ENCODE measurements at regions not wholly inside any gene's neighbourhood (a gene's known extent, or its start where the extent isn't known, plus 50 kb on each side); places are given as distances from the start of the nearest gene placed in this dataset.

DNA sequence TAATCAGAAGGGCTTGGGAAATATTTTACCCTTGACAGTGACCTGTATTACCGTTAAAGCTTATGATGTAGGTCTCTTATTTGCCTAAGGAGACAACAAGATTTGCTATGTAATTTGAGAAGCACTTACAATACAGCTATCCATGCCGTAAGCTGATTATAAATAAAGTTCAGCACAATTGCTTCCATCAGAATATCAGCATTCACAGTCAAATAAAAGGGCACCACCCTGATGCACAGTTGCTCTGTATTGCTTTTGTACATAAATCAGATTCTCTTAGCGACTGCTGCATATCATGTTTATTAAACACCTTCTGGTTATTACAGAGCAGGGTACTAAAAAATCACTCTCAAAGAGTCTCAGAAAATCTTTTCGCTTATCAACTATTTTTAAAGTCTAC, 67.3 kb upstream of the VRK1 start:
- Histone ChIP-seq H4K8ac (ENCODE audit: extremely low read depth, insufficient read depth, low read length) (no peak overlapping the region), H3K9me3 (ENCODE audit: insufficient read depth in 2 of 2, low read depth in 1 of 2, low read length in 1 of 2) (no peaks in the 10 kb centered on the region), H4K5ac (ENCODE audit: insufficient read length, low read depth, low read length) (no peak overlapping the region), H3K23me2 (ENCODE audit: low read depth, low read length) (no peaks in the 10 kb centered on the region), H3K4me2 (ENCODE audit: insufficient read depth in 1 of 2, low read depth in 2 of 2, low read length in 2 of 2) (no peak overlapping the region), H2AFZ (ENCODE audit: low read length) (no peak overlapping the region), H3K4me3 (ENCODE audit: extremely low read depth in 1 of 4, insufficient read depth in 2 of 4, low read depth in 3 of 4, low read length in 4 of 4) (no peak overlapping the region), H3K79me2 (ENCODE audit: control insufficient read depth in 1 of 2, insufficient read depth in 2 of 2, low read length in 2 of 2) (no peaks in the 10 kb centered on the region), H2BK15ac (ENCODE audit: low read length) (no peak overlapping the region), H3K4me1 (replicated peaks in 1 of 4; ENCODE audit: control insufficient read depth in 3 of 4, insufficient read depth in 4 of 4, low read length in 3 of 4) (no peaks in the 10 kb centered on the region), H3K14ac (ENCODE audit: insufficient read length) (no peak overlapping the region), H4K91ac (replicated peaks; ENCODE audit: insufficient read length, low read length) (no peak overlapping the region), H3K79me1 (ENCODE audit: low read depth, low read length) (no peaks in the 10 kb centered on the region), H2BK120ac (replicated peaks; ENCODE audit: low read depth, low read length) (no peak overlapping the region), H2BK20ac (ENCODE audit: low read length) (no peak overlapping the region), H3K56ac (replicated peaks; ENCODE audit: insufficient read length, low read depth, low read length) (no peak overlapping the region), H3K27ac (ENCODE audit: low read depth, low read length) (no peak overlapping the region), H3K9ac (replicated peaks in 1 of 4; ENCODE audit: extremely low read depth in 1 of 4, low read depth in 3 of 4, low read length in 3 of 4) (no peak overlapping the region), H3K4ac (replicated peaks; ENCODE audit: insufficient read length, low read depth, low read length) (no peak overlapping the region), H3K36me3 (ENCODE audit: control insufficient read depth in 2 of 4, insufficient read depth in 4 of 4, low read length in 3 of 4) (no peaks in the 10 kb centered on the region), H3K27me3 (replicated peaks in 1 of 4; ENCODE audit: control insufficient read depth in 3 of 4, extremely low read depth in 1 of 4, insufficient read depth in 3 of 4, low read length in 3 of 4) (no peaks in the 10 kb centered on the region; a peak in 1 of 7 replicates), H2AK5ac (ENCODE audit: low read depth, low read length) (no peak overlapping the region), H3K18ac (ENCODE audit: extremely low read depth, low read length) (no peak overlapping the region), H2BK12ac (ENCODE audit: low read depth, low read length) (no peak overlapping the region), H2BK5ac (ENCODE audit: low read depth, low read length) (no peak overlapping the region), H3K23ac (ENCODE audit: insufficient read length) (no peak overlapping the region), H4K20me1 (replicated peaks in 1 of 2; ENCODE audit: control insufficient read depth in 1 of 2, insufficient read depth in 2 of 2, low read length in 2 of 2) (no peaks in the 10 kb centered on the region)
- FAIRE-seq, result no peak
- 90% methylated on average over 4 of the region's 4 CpGs; no CpG with 5 or more reads in 1 of the 2 experiments for WGBS, 2 experiments (ENCODE audit: extremely low coverage in 1 of 2, insufficient coverage in 1 of 2, insufficient read length in 1 of 2, insufficient replicate concordance in 2 of 2, low coverage in 1 of 2, low lambda C conversion rate in 2 of 2, missing lambda C conversion rate in 1 of 2)
- CTCF ChIA-PET (ENCODE audit: partially characterized antibody), result interaction anchor here (0.9 to 2.8 kb wide), 3 partner anchors 10 to 146 kb away, joined by 3 to 9 read pairs (median 5); no protein-coding TSS in a partner anchor
- TF ChIP-seq RXRA (IDR thresholded peaks at IDR 0.05; ENCODE audit: insufficient read depth, low read depth, low read length), result no peak
- DNase-seq (ENCODE audit: low read depth in 1 of 2, low spot score in 2 of 2), result no peak
- POLR2A ChIA-PET (ENCODE audit: partially characterized antibody), result interaction anchor here (1.0 kb wide), 1 partner anchor 134 kb away, joined by 3 read pairs; no protein-coding TSS in a partner anchor
